ENCODE measurements at regions not wholly inside any gene's neighbourhood (a gene's known extent, or its start where the extent isn't known, plus 50 kb on each side); places are given as distances from the start of the nearest gene placed in this dataset.

GRCh38 chr3:68468695-68469375, 463.5 kb downstream of the TAFA4 start:
- no peak for DNase-seq (ENCODE audit: low read depth)
- TF ChIP-seq CTCF (IDR thresholded peaks at IDR 0.05; ENCODE audit: insufficient read depth, low read depth, low read length, missing control alignments) = no peak
- no peak overlapping the region for H3K4me3 ChIP-seq (ENCODE audit: low read length)

- no peak for TF ChIP-seq CTCF (IDR thresholded peaks at IDR 0.05; ENCODE audit: insufficient read depth, low read depth, low read length, missing control alignments)
- H3K4me3 ChIP-seq (ENCODE audit: low read length) = no peak overlapping the region
- peak; percentile 0 for DNase-seq (ENCODE audit: low read depth)
Observed at GRCh38 chr3:68467465-68467864, 464.9 kb downstream of the TAFA4 start.

- DNase-seq (ENCODE audit: low read depth) = no peak
- no peak for TF ChIP-seq CTCF (IDR thresholded peaks at IDR 0.05; ENCODE audit: insufficient read depth, low read depth, low read length, missing control alignments)
- no peak overlapping the region for H3K4me3 ChIP-seq (ENCODE audit: low read length)
Observed at GRCh38 chr3:68458581-68458980, 473.8 kb downstream of the TAFA4 start.

- DNase-seq (ENCODE audit: low read depth) = no peak
- TF ChIP-seq CTCF (IDR thresholded peaks at IDR 0.05; ENCODE audit: insufficient read depth, low read depth, low read length, missing control alignments) = no peak
- H3K4me3 ChIP-seq (ENCODE audit: low read length) = no peak overlapping the region
Observed at GRCh38 chr3:68448510-68449383, 483.6 kb downstream of the TAFA4 start.

- TF ChIP-seq CTCF (IDR thresholded peaks at IDR 0.05; ENCODE audit: insufficient read depth, low read depth, low read length, missing control alignments) = no peak
- DNase-seq (ENCODE audit: low read depth) = no peak
- no peak overlapping the region for H3K4me3 ChIP-seq (ENCODE audit: low read length)
Observed at GRCh38 chr3:68447885-68448284, 484.5 kb downstream of the TAFA4 start.

GRCh38 chr3:68441054-68441453, 491.3 kb downstream of the TAFA4 start:
- no peak overlapping the region for H3K4me3 ChIP-seq (ENCODE audit: low read length)
- no peak for DNase-seq (ENCODE audit: low read depth)
- TF ChIP-seq CTCF (IDR thresholded peaks at IDR 0.05; ENCODE audit: insufficient read depth, low read depth, low read length, missing control alignments) = no peak

Measured in epithelial cell of esophagus (primary cell).